ENCODE measurements at regions not wholly inside any gene's neighbourhood (a gene's known extent, or its start where the extent isn't known, plus 50 kb on each side); places are given as distances from the start of the nearest gene placed in this dataset.

GRCh38 chr10:3339531-3339950, 167.0 kb upstream of the PITRM1 start:
- no peak overlapping the region for H3K4me3 ChIP-seq (ENCODE audit: low read depth, low read length, poor library complexity, severe bottlenecking)
- no peaks in the 10 kb centered on the region for H3K9me2 ChIP-seq (ENCODE audit: low read depth, low read length)
- no peaks in the 10 kb centered on the region for H3K27me3 ChIP-seq (ENCODE audit: insufficient read depth, low read length)
- no peak overlapping the region for H3K27ac ChIP-seq (ENCODE audit: low read depth, low read length, poor library complexity, severe bottlenecking)
- H3K4me1 ChIP-seq (ENCODE audit: insufficient read depth, low read length, severe bottlenecking), result no peaks in the 10 kb centered on the region
- H3F3A ChIP-seq (ENCODE audit: insufficient read depth, low read length), result no peaks in the 10 kb centered on the region
- no peak overlapping the region for H3K4me2 ChIP-seq (ENCODE audit: low read length)
- H3K9ac ChIP-seq (ENCODE audit: low read length), result no peak overlapping the region
- H3K9me3 ChIP-seq (ENCODE audit: low read length), result no peaks in the 10 kb centered on the region
- no peaks in the 10 kb centered on the region for H4K20me1 ChIP-seq (ENCODE audit: insufficient read depth, low read length)
- no peak overlapping the region for H2AFZ ChIP-seq (ENCODE audit: low read length)
- H3K79me2 ChIP-seq (ENCODE audit: insufficient read depth, low read length), result no peaks in the 10 kb centered on the region
- H3K36me3 ChIP-seq (ENCODE audit: insufficient read depth, low read length), result no peaks in the 10 kb centered on the region
- no peak for TF ChIP-seq EZH2 (IDR thresholded peaks at IDR 0.05; ENCODE audit: borderline replicate concordance, low read length)
- TF ChIP-seq, protein P1, sequence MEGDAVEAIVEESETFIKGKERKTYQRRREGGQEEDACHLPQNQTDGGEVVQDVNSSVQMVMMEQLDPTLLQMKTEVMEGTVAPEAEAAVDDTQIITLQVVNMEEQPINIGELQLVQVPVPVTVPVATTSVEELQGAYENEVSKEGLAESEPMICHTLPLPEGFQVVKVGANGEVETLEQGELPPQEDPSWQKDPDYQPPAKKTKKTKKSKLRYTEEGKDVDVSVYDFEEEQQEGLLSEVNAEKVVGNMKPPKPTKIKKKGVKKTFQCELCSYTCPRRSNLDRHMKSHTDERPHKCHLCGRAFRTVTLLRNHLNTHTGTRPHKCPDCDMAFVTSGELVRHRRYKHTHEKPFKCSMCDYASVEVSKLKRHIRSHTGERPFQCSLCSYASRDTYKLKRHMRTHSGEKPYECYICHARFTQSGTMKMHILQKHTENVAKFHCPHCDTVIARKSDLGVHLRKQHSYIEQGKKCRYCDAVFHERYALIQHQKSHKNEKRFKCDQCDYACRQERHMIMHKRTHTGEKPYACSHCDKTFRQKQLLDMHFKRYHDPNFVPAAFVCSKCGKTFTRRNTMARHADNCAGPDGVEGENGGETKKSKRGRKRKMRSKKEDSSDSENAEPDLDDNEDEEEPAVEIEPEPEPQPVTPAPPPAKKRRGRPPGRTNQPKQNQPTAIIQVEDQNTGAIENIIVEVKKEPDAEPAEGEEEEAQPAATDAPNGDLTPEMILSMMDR (IDR thresholded peaks at IDR 0.05; ENCODE audit: low read length), result no peak

DNA sequence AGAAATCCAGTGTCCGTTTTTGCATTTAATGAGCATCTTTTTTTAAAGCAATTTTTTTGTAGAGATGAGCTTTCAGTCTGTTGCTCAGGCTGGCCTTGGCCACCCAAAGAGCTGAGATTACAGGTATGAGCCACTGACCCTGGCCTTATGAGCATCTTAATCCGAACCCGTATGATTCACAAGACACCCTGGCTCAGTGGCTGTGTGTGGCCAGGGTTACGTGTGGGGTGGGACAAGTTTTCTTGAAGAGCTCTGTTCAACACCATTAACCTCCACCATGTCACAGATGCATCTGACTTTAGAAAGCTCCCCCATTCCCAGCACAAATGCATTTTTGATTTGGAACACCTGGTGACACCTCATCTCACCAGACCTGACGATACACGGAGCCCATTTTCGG, 166.5 kb upstream of the PITRM1 start:
- H3K9me2 ChIP-seq (ENCODE audit: low read depth, low read length), result no peaks in the 10 kb centered on the region
- no peak overlapping the region for H2AFZ ChIP-seq (ENCODE audit: low read length)
- H3K4me1 ChIP-seq (ENCODE audit: insufficient read depth, low read length, severe bottlenecking), result no peaks in the 10 kb centered on the region
- no peaks in the 10 kb centered on the region for H3K9me3 ChIP-seq (ENCODE audit: low read length)
- H3K79me2 ChIP-seq (ENCODE audit: insufficient read depth, low read length), result no peaks in the 10 kb centered on the region
- H3K4me3 ChIP-seq (ENCODE audit: low read depth, low read length, poor library complexity, severe bottlenecking), result no peak overlapping the region
- no peak overlapping the region for H3K9ac ChIP-seq (ENCODE audit: low read length)
- no peak overlapping the region for H3K4me2 ChIP-seq (ENCODE audit: low read length)
- no peaks in the 10 kb centered on the region for H3K27me3 ChIP-seq (ENCODE audit: insufficient read depth, low read length)
- H4K20me1 ChIP-seq (ENCODE audit: insufficient read depth, low read length), result no peaks in the 10 kb centered on the region
- H3K36me3 ChIP-seq (ENCODE audit: insufficient read depth, low read length), result no peaks in the 10 kb centered on the region
- TF ChIP-seq EZH2 (IDR thresholded peaks at IDR 0.05; ENCODE audit: borderline replicate concordance, low read length), result no peak
- TF ChIP-seq, protein P1 (IDR thresholded peaks at IDR 0.05; ENCODE audit: low read length), result no peak
- H3K27ac ChIP-seq (ENCODE audit: low read depth, low read length, poor library complexity, severe bottlenecking), result no peak overlapping the region
- no peaks in the 10 kb centered on the region for H3F3A ChIP-seq (ENCODE audit: insufficient read depth, low read length)

DNA sequence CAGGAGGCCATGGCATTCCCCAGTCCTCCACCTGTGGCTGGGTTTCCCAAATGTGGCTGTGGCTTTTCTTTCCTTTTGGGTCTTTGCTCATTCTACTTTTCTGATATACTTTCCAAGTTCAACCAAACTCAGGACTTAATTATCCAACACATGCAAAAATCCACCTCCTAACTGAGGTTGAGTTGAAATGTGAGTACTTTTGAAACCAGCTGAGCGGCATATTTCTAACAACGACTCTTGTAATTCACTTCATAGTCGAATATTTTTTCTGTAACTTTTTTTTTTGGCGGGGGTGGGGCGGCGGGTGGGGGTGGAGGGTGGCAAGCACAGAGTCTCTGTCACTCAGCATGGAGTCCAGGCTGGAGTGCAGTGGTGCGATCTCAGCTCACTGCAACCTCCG, 165.2 kb upstream of the PITRM1 start:
- Histone ChIP-seq H3K9me3 (ENCODE audit: low read length) (no peaks in the 10 kb centered on the region), H3K4me1 (ENCODE audit: insufficient read depth, low read length, severe bottlenecking) (no peaks in the 10 kb centered on the region), H3K4me2 (ENCODE audit: low read length) (no peak overlapping the region), H3K4me3 (ENCODE audit: low read depth, low read length, poor library complexity, severe bottlenecking) (no peak overlapping the region), H3K36me3 (ENCODE audit: insufficient read depth, low read length) (no peaks in the 10 kb centered on the region), H3K9ac (ENCODE audit: low read length) (no peak overlapping the region), H3K79me2 (ENCODE audit: insufficient read depth, low read length) (no peaks in the 10 kb centered on the region), H3K27ac (ENCODE audit: low read depth, low read length, poor library complexity, severe bottlenecking) (no peak overlapping the region), H2AFZ (ENCODE audit: low read length) (no peak overlapping the region), H3K27me3 (ENCODE audit: insufficient read depth, low read length) (no peaks in the 10 kb centered on the region), H3K9me2 (ENCODE audit: low read depth, low read length) (no peaks in the 10 kb centered on the region), H4K20me1 (ENCODE audit: insufficient read depth, low read length) (no peaks in the 10 kb centered on the region), H3F3A (ENCODE audit: insufficient read depth, low read length) (no peaks in the 10 kb centered on the region)
- TF ChIP-seq EZH2 (IDR thresholded peaks at IDR 0.05; ENCODE audit: borderline replicate concordance, low read length), result no peak
- TF ChIP-seq, protein P1 (IDR thresholded peaks at IDR 0.05; ENCODE audit: low read length), result no peak
